Gastrocnemius medialis (tissue), 4 donors: ENCODE measurements at regions not wholly inside any gene's neighbourhood (a gene's known extent, or its start where the extent isn't known, plus 50 kb on each side); places are given as distances from the start of the nearest gene placed in this dataset.

Experiments used
- ATAC-seq, 2 donors: fragments of 150-250 bp; one replicate each; pipeline ENCODE4 v1.9.1; 2016
- DNase-seq, 2 donors: peaks; one replicate each; pipeline ENCODE4 v3.0.0-alpha.2; 2019
- H3K27ac ChIP-seq, 4 donors: fragments of 200-600 bp; sonication (generic); 1 replicate in 1 of 4; 2 replicates in 3 of 4; pipeline ENCODE4 v1.5.1; 2016 to 2018; ENCODE audit warnings: mild to moderate bottlenecking in 2 of 4, moderate library complexity in 1 of 4
- H3K27me3 ChIP-seq, 3 donors: fragments of 200-600 bp; sonication (generic) in 2 of 3; 1 replicate in 1 of 3; 2 replicates in 2 of 3; pipeline versions ENCODE4 v1.5.1 to v1.6.0; 2016 to 2019; ENCODE audit warnings: mild to moderate bottlenecking in 1 of 3, moderate library complexity in 1 of 3
- H3K36me3 ChIP-seq, 2 donors: fragments of 200-600 bp; sonication (generic) in 1 of 2; one replicate each; pipeline ENCODE4 v1.5.1; 2017 to 2018
- H3K4me1 ChIP-seq, 2 donors: fragments of 200-600 bp; sonication (generic) in 1 of 2; one replicate each; pipeline ENCODE4 v1.5.1; 2016 to 2017; ENCODE audit warnings: mild to moderate bottlenecking in 2 of 2
- H3K4me3 ChIP-seq, 4 donors: fragments of 200-600 bp; sonication (generic) in 3 of 4; 1 replicate in 1 of 4; 2 replicates in 3 of 4; pipeline ENCODE4 v1.5.1; 2016 to 2019; ENCODE audit warnings: mild to moderate bottlenecking in 2 of 4
- H3K9me3 ChIP-seq, 3 donors: fragments of 200-600 bp; sonication (generic) in 2 of 3; 1 replicate in 1 of 3; 2 replicates in 2 of 3; pipeline ENCODE4 v1.5.1; 2016 to 2019
- POLR2A ChIP-seq, 2 donors: fragments of 450-650 bp; IDR thresholded peaks; one replicate each; pipeline ENCODE4 v1.6.1; 2017; ENCODE audit warnings: antibody characterized with exemption in 2 of 2, mild to moderate bottlenecking in 2 of 2, moderate library complexity in 2 of 2
- in situ Hi-C, 4 donors: fragments of 200-750 bp; cut with MboI; loops; one replicate each; pipeline versions ENCODE4 v1.15.0 to v1.8.0; 2017; ENCODE audit warnings: low sequenced_read_pairs in 4 of 4
- intact Hi-C: fragments of 100-400 bp; cut with DNase I; formaldehyde crosslinking; loops from one replicate; pipeline ENCODE4 v1.15.1; 2023; ENCODE audit warnings: low total_unique reads
- TF ChIP-seq, protein P1 (sequence below), 5 experiments: fragments of 450-650 bp in 3 of 5; fragments of 200-600 bp in 2 of 5; sonication (generic) in 2 of 5; IDR thresholded peaks in 4 of 5; conservative IDR thresholded peaks in 1 of 5; 1 replicate in 4 of 5; 2 replicates in 1 of 5; pipeline ENCODE4 v1.5.1; 2016 to 2019; ENCODE audit warnings: antibody characterized with exemption in 5 of 5, mild to moderate bottlenecking in 3 of 5, moderate library complexity in 3 of 5

- DNase-seq (no peak), ATAC-seq (no peak)
- no peak for TF ChIP-seq POLR2A (IDR thresholded peaks at IDR 0.05)
- TF ChIP-seq, protein P1, sequence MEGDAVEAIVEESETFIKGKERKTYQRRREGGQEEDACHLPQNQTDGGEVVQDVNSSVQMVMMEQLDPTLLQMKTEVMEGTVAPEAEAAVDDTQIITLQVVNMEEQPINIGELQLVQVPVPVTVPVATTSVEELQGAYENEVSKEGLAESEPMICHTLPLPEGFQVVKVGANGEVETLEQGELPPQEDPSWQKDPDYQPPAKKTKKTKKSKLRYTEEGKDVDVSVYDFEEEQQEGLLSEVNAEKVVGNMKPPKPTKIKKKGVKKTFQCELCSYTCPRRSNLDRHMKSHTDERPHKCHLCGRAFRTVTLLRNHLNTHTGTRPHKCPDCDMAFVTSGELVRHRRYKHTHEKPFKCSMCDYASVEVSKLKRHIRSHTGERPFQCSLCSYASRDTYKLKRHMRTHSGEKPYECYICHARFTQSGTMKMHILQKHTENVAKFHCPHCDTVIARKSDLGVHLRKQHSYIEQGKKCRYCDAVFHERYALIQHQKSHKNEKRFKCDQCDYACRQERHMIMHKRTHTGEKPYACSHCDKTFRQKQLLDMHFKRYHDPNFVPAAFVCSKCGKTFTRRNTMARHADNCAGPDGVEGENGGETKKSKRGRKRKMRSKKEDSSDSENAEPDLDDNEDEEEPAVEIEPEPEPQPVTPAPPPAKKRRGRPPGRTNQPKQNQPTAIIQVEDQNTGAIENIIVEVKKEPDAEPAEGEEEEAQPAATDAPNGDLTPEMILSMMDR (IDR thresholded peaks at IDR 0.05 in 4 of 5, conservative IDR thresholded peaks at IDR 0.05 in 1 of 5): no peak
- H3K9me3 ChIP-seq: no peaks in the 10 kb centered on the region
- no peak overlapping the region for H3K27ac ChIP-seq
- no peak overlapping the region for H3K4me3 ChIP-seq
- H3K4me1 ChIP-seq: no peaks in the 10 kb centered on the region
- no peaks in the 10 kb centered on the region for H3K27me3 ChIP-seq
- in situ Hi-C loops (no loop called here), intact Hi-C loops (no loop called here)
- H3K36me3 ChIP-seq: no peaks in the 10 kb centered on the region
Measured at GRCh38 chr11:101810546-101810945, 104.3 kb upstream of the CEP126 start.

GRCh38 chr11:101807531-101807930 lies 107.3 kb upstream of the CEP126 start:
- no peaks in the 10 kb centered on the region for H3K4me1 ChIP-seq
- no peak overlapping the region for H3K4me3 ChIP-seq
- H3K36me3 ChIP-seq: no peaks in the 10 kb centered on the region
- intact Hi-C loops: no loop called here
- no peak overlapping the region for H3K27ac ChIP-seq
- in situ Hi-C loops: no loop called here
- TF ChIP-seq, protein P1 (IDR thresholded peaks at IDR 0.05 in 4 of 5, conservative IDR thresholded peaks at IDR 0.05 in 1 of 5): no peak
- no peak for TF ChIP-seq POLR2A (IDR thresholded peaks at IDR 0.05)
- no peak for DNase-seq
- no peaks in the 10 kb centered on the region for H3K27me3 ChIP-seq
- ATAC-seq: no peak
- no peaks in the 10 kb centered on the region for H3K9me3 ChIP-seq

DNA sequence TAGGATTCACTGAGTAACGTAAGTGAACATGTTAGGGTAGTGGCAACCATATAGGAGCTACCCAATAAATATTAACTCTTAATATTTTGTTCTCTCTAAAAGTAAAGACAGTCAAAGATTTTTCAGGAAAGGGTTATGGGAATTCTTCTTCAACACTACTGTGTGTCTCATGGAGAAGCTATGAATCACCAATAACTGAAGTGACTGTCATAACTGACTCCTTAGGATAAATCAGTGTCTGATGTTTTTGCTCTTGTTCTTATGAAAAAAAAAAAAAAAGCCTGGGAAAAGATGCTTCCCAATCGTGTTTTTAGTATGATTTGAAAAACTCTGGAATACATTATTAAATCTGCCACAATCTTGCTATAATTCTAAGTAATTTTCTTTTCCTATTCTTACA lies 111.2 kb upstream of the CEP126 start:
- ATAC-seq: no peak
- H3K4me1 ChIP-seq: no peaks in the 10 kb centered on the region
- in situ Hi-C loops (no loop called here), intact Hi-C loops (no loop called here)
- no peak for DNase-seq
- H3K27me3 ChIP-seq: no peaks in the 10 kb centered on the region
- no peak overlapping the region for H3K27ac ChIP-seq
- H3K9me3 ChIP-seq: no peaks in the 10 kb centered on the region
- no peak for TF ChIP-seq POLR2A (IDR thresholded peaks at IDR 0.05)
- TF ChIP-seq, protein P1 (IDR thresholded peaks at IDR 0.05 in 4 of 5, conservative IDR thresholded peaks at IDR 0.05 in 1 of 5): no peak
- H3K4me3 ChIP-seq: no peak overlapping the region
- no peaks in the 10 kb centered on the region for H3K36me3 ChIP-seq

DNA sequence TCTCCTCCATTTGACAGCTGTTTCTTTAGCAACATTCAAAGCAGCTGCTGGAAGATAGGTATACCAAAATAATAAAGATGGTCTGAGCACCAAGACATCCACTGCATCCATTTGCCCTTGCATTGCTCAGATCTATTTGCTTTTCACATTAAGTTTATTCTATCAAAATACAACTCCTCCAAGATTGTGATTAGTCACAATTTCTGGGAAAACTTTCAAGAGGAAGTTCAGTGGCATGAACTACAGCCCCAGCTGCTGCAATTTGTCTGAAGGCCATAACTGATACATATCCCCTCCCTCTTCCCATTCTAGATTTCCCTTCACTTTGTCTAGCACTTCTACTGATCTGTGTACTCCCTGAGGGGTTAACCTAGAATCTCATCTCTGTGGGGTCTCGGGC lies 117.5 kb upstream of the CEP126 start:
- DNase-seq: no peak
- Histone ChIP-seq H3K4me3 (no peak overlapping the region), H3K27me3 (no peaks in the 10 kb centered on the region), H3K36me3 (no peaks in the 10 kb centered on the region), H3K9me3 (no peaks in the 10 kb centered on the region), H3K4me1 (no peaks in the 10 kb centered on the region), H3K27ac (no peak overlapping the region)
- intact Hi-C loops (no loop called here), in situ Hi-C loops (no loop called here)
- TF ChIP-seq POLR2A (IDR thresholded peaks at IDR 0.05): no peak
- TF ChIP-seq, protein P1 (IDR thresholded peaks at IDR 0.05 in 4 of 5, conservative IDR thresholded peaks at IDR 0.05 in 1 of 5): no peak
- no peak for ATAC-seq

DNA sequence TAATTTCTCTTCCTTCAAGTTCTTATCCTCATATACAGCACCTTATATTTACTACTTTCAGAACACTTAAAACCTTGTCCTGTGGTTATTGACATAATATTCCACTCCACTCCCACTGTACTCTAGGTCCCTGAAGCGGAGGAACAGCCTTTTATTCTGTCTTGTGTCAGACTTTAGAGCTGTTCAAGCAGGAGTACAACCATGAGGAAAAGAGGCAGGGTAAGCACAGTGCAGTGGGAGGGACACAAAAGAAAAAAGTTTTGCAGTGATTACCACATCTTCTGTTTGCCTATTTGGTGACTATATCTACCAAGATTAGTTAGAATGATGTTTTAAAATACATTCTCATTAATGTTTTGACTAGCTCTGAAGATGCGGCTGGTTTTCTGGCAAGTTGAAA lies 122.0 kb upstream of the CEP126 start:
- TF ChIP-seq POLR2A (IDR thresholded peaks at IDR 0.05): no peak
- TF ChIP-seq, protein P1 (IDR thresholded peaks at IDR 0.05 in 4 of 5, conservative IDR thresholded peaks at IDR 0.05 in 1 of 5): no peak
- Histone ChIP-seq H3K4me1 (no peaks in the 10 kb centered on the region), H3K27ac (no peak overlapping the region), H3K27me3 (no peaks in the 10 kb centered on the region), H3K4me3 (no peak overlapping the region), H3K36me3 (no peaks in the 10 kb centered on the region), H3K9me3 (no peaks in the 10 kb centered on the region)
- DNase-seq: no peak
- in situ Hi-C loops (no loop called here), intact Hi-C loops (no loop called here)
- ATAC-seq: no peak
